ENCODE measurements at regions not wholly inside any gene's neighbourhood (a gene's known extent, or its start where the extent isn't known, plus 50 kb on each side); places are given as distances from the start of the nearest gene placed in this dataset.

GRCh38 chr12:125330645-125331341 lies 265.6 kb downstream of the AACS start:
- TF ChIP-seq CTCF (conservative IDR thresholded peaks at IDR 0.05; ENCODE audit: low read length) (peak; percentile 86), EZH2phosphoT487 (IDR thresholded peaks at IDR 0.05; ENCODE audit: borderline replicate concordance, low read depth, low read length) (no peak)
